Keratinocyte (primary cell): ENCODE measurements at regions not wholly inside any gene's neighbourhood (a gene's known extent, or its start where the extent isn't known, plus 50 kb on each side); places are given as distances from the start of the nearest gene placed in this dataset.

Source experiments
- DNase-seq: peaks from one replicate; pipeline ENCODE4 v3.0.0-alpha.2; 2011; ENCODE audit warnings: low read depth, missing footprints, low spot score
- FAIRE-seq: peaks from 2 replicates; lab custom pipeline; 2011; peaks lifted over from hg19 to GRCh38; lab: Jason Lieb, UNC
- H2AFZ ChIP-seq: 2 replicates; pipeline ENCODE4 v1.6.0; 2012; ENCODE audit warnings: low read length, control low read depth, inconsistent platforms; ENCODE audit not compliant: control insufficient read depth
- H3K27ac ChIP-seq: 2 replicates; pipeline ENCODE4 v1.5.1; 2011; ENCODE audit warnings: low read length; ENCODE audit not compliant: control insufficient read depth, insufficient read depth
- H3K27me3 ChIP-seq: 3 replicates; pipeline ENCODE4 v1.6.0; 2011; ENCODE audit warnings: low read length; ENCODE audit not compliant: control insufficient read depth, insufficient read depth; ENCODE audit errors: extremely low read depth
- H3K36me3 ChIP-seq, 2 experiments: 2 replicates in 1 of 2; 3 replicates in 1 of 2; pipeline ENCODE4 v1.5.1; 2011; ENCODE audit warnings: low read length in 2 of 2, mild to moderate bottlenecking in 1 of 2; ENCODE audit not compliant: control insufficient read depth in 2 of 2, insufficient read depth in 2 of 2; ENCODE audit errors: extremely low read depth in 1 of 2
- H3K4me1 ChIP-seq: 3 replicates; pipeline ENCODE4 v1.5.1; 2011; ENCODE audit warnings: low read length; ENCODE audit not compliant: control insufficient read depth, insufficient read depth; ENCODE audit errors: extremely low read depth
- H3K4me2 ChIP-seq: 3 replicates; pipeline ENCODE4 v1.6.0; 2011; ENCODE audit warnings: low read depth, low read length; ENCODE audit not compliant: control insufficient read depth, insufficient read depth; ENCODE audit errors: extremely low read depth
- H3K4me3 ChIP-seq, 3 experiments: fragments of 200-600 bp in 1 of 3; sonication (generic) in 1 of 3; 2 replicates in 2 of 3; 3 replicates in 1 of 3; pipeline ENCODE4 v1.5.1; 2011 to 2016; ENCODE audit warnings: low read length in 3 of 3, mild to moderate bottlenecking in 3 of 3, control low read depth in 2 of 3, inconsistent platforms in 1 of 3, low read depth in 1 of 3, mixed read lengths in 1 of 3, mixed run types in 1 of 3, moderate library complexity in 1 of 3; ENCODE audit not compliant: control insufficient read depth in 2 of 3, insufficient read depth in 2 of 3; ENCODE audit errors: extremely low read depth in 1 of 3
- H3K79me2 ChIP-seq: 2 replicates; pipeline ENCODE4 v1.6.0; 2012; ENCODE audit warnings: low read length; ENCODE audit not compliant: control insufficient read depth, insufficient read depth
- H3K9ac ChIP-seq: 3 replicates; pipeline ENCODE4 v1.6.0; 2011; ENCODE audit warnings: low read length; ENCODE audit not compliant: control insufficient read depth, insufficient read depth; ENCODE audit errors: extremely low read depth
- H3K9me1 ChIP-seq: 3 replicates; pipeline ENCODE4 v1.6.0; 2011; ENCODE audit warnings: low read length; ENCODE audit not compliant: control insufficient read depth, insufficient read depth; ENCODE audit errors: extremely low read depth
- H3K9me3 ChIP-seq: 2 replicates; pipeline ENCODE4 v1.5.1; 2012; ENCODE audit warnings: low read depth, low read length; ENCODE audit not compliant: control insufficient read depth
- H4K20me1 ChIP-seq: 3 replicates; pipeline ENCODE4 v1.6.0; 2011; ENCODE audit warnings: low read length; ENCODE audit not compliant: control insufficient read depth, insufficient read depth; ENCODE audit errors: extremely low read depth
- EZH2 ChIP-seq: IDR thresholded peaks from one replicate; pipeline ENCODE4 v1.6.1; 2012; ENCODE audit warnings: inconsistent platforms, mild to moderate bottlenecking, low read length, moderate library complexity
- dilution Hi-C: fragments of 300-500 bp; cut with MboI; formaldehyde crosslinking; loops from one replicate; pipeline ENCODE4 v1.7.0; 2020; ENCODE audit warnings: low sequenced_read_pairs; ENCODE audit not compliant: extremely low pct_ligation_motif_present
- TF ChIP-seq, protein P1 (sequence below), 3 experiments: IDR thresholded peaks in 1 of 3; conservative IDR thresholded peaks in 1 of 3; optimal IDR thresholded peaks in 1 of 3; 2 replicates in 2 of 3; 3 replicates in 1 of 3; pipeline versions ENCODE3 to v1.5.1; 2011; ENCODE audit warnings: low read length in 3 of 3, mild to moderate bottlenecking in 3 of 3, moderate library complexity in 2 of 3, control low read depth in 1 of 3, inconsistent platforms in 1 of 3; ENCODE audit not compliant: insufficient read depth in 2 of 3; ENCODE audit errors: extremely low read depth in 1 of 3

DNA sequence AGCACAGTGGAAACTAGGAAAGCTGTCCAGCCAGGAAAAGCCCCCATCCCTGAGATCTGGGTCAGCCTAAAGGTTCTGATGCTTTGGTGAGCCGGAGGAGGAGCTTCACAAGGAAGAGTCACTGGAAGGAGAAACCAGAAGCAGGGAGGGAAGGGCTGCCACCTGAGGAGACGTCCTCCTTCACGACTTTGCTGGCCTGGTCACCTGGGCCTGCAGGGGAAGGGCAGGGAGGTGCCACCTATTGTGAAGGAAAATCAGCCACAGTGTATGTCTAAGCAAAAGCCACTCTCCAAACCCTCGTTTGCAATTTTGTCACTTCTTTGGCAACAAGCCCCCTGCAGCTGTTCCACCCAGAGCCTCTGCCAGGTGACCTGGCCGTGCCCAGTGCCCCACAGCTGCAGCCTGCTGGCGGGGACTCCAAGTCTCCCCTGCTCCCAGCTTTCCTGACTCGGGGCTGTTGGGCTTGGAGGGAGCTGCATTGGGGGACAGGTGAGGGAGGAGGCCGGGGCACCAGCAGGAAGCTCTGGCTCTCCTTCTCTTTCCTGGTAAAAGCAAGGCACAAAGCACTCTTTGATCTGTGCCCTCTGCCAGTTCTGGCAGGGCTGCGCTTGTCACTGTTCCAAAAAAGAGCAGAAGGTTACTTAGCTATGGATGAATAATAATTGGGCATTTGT is 120.9 kb upstream of the BCL2L14 start:
- Histone ChIP-seq H3K9me3 (no peaks in the 10 kb centered on the region), H3K79me2 (no peaks in the 10 kb centered on the region), H3K27ac (no peak overlapping the region), H3K36me3 (no peaks in the 10 kb centered on the region), H3K4me1 (no peaks in the 10 kb centered on the region), H4K20me1 (no peaks in the 10 kb centered on the region), H3K9ac (no peak overlapping the region), H3K4me3 (no peak overlapping the region), H3K27me3 (peaks cover 7% of the 10 kb centered on the region), H3K9me1 (no peaks in the 10 kb centered on the region), H3K4me2 (no peak overlapping the region), H2AFZ (no peak overlapping the region)
- no peak for FAIRE-seq
- no peak for TF ChIP-seq EZH2
- TF ChIP-seq, protein P1, sequence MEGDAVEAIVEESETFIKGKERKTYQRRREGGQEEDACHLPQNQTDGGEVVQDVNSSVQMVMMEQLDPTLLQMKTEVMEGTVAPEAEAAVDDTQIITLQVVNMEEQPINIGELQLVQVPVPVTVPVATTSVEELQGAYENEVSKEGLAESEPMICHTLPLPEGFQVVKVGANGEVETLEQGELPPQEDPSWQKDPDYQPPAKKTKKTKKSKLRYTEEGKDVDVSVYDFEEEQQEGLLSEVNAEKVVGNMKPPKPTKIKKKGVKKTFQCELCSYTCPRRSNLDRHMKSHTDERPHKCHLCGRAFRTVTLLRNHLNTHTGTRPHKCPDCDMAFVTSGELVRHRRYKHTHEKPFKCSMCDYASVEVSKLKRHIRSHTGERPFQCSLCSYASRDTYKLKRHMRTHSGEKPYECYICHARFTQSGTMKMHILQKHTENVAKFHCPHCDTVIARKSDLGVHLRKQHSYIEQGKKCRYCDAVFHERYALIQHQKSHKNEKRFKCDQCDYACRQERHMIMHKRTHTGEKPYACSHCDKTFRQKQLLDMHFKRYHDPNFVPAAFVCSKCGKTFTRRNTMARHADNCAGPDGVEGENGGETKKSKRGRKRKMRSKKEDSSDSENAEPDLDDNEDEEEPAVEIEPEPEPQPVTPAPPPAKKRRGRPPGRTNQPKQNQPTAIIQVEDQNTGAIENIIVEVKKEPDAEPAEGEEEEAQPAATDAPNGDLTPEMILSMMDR (optimal IDR thresholded peaks at IDR 0.05 in 1 of 3, IDR thresholded peaks at IDR 0.05 in 1 of 3, conservative IDR thresholded peaks at IDR 0.05 in 1 of 3; ENCODE audit: extremely low read depth in 1 of 3, insufficient read depth in 2 of 3, low read length in 3 of 3), result no peak
- dilution Hi-C loops, result no loop called here
- DNase-seq, result no peak

DNA sequence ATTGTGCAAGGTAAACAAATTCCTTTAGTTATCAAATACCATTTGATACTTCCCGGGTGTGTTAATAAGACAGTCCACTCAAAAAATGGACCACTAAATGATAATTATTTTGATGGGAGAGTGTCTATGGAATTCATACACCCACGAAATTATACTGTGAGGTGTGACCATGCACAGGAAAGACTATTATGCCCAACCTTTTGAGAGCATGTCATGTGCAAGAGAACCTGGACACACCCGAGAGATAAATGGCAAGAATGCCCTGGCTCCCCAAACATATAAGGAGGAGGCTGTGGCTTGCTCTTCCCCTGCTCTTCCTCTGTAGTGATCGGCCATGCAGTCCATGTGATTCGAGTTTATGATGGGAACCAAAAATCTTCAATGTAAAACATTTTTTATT is 119.5 kb upstream of the BCL2L14 start:
- TF ChIP-seq EZH2, result no peak
- TF ChIP-seq, protein P1 (optimal IDR thresholded peaks at IDR 0.05 in 1 of 3, IDR thresholded peaks at IDR 0.05 in 1 of 3, conservative IDR thresholded peaks at IDR 0.05 in 1 of 3; ENCODE audit: extremely low read depth in 1 of 3, insufficient read depth in 2 of 3, low read length in 3 of 3), result no peak
- FAIRE-seq, result no peak
- Histone ChIP-seq H3K9ac (no peak overlapping the region), H3K27ac (no peak overlapping the region), H3K4me3 (no peak overlapping the region), H3K79me2 (no peaks in the 10 kb centered on the region), H3K9me1 (no peaks in the 10 kb centered on the region), H3K36me3 (no peaks in the 10 kb centered on the region), H3K9me3 (no peaks in the 10 kb centered on the region), H3K27me3 (peaks cover 7% of the 10 kb centered on the region), H3K4me1 (no peaks in the 10 kb centered on the region), H2AFZ (no peak overlapping the region), H4K20me1 (no peaks in the 10 kb centered on the region), H3K4me2 (no peak overlapping the region)
- dilution Hi-C loops, result no loop called here
- DNase-seq, result no peak
